GM21447 (cell line): ENCODE measurements at regions not wholly inside any gene's neighbourhood (a gene's known extent, or its start where the extent isn't known, plus 50 kb on each side); places are given as distances from the start of the nearest gene placed in this dataset.

ENCODE experiments used
- ATAC-seq: cut with Tn5 transposase; IDR thresholded peaks from one replicate; pipeline ENCODE4 v1.9.1; 2021; ENCODE audit not compliant: unreplicated experiment

DNA sequence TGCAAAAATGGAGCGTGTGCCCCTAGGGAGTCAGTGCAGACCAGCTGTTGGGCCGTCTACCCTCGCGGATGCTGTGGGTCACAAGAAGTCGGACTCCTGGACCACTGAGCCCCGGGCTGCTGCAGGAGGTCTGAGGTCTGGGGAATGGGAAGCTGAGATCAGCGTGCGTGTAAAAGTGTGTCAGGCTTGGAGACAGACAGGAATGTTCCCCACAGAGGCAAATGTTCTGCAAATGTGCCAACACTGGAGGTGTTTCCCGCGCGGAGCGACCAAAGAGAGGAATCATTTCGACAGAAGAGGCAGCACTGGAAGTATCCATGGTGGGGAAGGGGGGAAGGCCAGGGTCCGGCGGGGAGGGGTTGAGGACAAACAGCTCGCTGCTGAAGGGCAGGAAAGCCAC lies 643.8 kb upstream of the MGMT start:
- no peak for ATAC-seq

DNA sequence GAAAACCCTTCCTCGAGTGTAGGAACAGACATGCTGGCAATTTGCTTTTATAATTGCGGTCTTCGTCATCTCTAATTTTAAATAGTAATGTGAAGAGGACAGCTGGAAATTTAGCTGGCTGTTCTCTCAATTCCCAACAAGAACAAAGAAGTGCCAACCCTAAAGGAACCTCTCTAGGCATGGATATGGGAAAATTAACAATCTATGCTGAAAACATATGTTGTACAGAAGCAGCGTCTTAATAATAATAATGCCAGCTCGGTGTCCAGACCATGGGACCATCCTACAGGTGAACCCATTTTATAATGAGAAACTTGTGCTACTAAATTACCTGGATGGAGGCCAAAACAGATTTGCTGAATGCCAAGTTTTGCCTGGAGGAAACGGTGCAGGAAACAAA lies 641.4 kb upstream of the MGMT start:
- ATAC-seq = no peak

DNA sequence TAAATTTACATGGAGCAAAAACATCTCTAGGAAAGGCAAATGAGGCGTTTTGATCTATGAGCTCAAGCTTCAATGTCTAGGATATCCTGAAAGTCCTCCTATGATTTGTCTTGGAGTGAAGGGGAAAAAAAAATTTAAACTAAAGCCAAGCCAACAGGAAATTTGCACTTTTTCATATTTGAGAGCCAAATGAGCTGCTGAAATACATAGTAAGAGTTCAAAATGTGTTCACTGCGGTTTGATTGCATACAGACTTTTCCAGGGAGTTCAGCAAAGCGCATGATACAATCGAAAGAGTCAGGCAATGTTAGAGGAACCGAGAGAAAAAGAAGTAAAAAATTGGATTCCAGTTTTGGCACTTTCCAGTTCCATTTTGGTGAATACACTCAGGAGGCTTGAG lies 633.4 kb upstream of the MGMT start:
- no peak for ATAC-seq

DNA sequence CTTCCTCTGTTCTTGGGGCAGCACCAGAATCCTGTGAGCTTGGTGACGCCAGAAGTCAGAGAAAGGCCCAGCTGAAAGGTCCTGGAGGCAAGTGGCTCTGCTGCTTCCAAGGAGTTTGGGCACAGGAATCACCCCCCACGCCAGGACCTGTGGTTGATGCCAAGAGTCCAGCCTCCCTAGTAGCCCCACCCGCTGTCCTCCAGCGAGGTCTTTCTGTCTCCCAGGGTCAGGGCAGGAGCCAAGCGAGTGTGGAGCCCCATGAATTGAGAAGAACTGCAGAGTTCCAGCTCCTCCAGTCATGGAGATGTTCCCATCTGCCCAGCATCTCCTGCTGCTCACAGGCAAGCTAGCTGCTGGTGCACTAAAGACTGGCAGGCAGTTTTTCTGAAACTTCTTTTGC lies 631.7 kb upstream of the MGMT start:
- ATAC-seq = no peak

DNA sequence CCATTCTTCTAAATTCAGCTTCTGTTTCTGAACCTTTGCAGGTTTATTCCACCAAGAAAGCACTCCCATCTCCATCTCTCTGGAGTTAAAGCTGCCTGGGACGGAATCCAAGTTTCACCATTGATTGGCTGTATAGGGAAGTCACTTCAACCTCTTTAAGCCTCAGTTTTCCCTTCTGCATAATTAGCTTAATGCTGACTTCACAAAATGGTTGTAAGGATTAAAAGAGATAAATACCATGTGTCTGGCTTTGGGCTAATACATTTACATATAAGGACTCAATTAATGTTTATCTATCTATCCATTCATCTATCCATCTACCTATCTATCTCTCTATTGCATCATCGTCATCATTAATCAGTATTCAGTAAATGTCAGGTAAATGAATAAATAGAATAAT lies 629.6 kb upstream of the MGMT start:
- no peak for ATAC-seq

DNA sequence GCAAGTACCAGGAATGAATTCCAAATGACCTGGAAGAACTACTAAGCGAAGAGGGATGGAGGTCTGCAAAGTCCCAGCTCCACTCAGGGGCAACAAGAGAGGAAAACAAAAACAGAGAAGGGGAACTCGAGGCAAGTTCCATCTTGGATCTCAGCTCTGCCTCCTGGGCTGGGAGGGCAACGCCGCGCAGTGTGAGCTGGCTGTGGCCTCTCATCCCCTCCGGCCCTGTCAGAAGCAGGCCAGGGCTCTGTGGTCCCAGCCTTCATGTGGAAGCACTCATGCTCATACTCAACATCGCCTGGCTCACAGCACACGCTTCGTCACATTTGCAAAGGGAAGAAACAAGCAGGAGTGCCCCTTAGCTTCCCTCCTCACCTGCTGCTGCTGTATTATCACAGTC lies 627.9 kb upstream of the MGMT start:
- no peak for ATAC-seq

DNA sequence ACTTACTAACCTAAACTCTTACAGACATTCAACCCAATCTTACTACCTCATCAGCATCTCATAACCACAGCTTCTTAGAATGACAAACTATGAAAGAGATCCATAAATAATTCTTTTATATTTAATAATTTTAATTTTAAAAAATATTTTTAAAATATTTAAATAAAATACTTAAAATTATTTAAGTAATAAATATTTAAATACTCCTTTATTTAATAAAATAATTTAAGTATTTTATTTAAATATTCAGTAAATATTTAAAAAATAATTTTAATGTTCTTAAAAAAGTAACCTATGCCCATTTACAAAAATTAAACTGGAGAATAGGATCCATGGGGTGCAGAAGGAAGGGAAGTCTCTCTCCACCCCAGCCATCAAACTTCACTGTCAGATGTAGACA lies 627.3 kb upstream of the MGMT start:
- no peak for ATAC-seq

DNA sequence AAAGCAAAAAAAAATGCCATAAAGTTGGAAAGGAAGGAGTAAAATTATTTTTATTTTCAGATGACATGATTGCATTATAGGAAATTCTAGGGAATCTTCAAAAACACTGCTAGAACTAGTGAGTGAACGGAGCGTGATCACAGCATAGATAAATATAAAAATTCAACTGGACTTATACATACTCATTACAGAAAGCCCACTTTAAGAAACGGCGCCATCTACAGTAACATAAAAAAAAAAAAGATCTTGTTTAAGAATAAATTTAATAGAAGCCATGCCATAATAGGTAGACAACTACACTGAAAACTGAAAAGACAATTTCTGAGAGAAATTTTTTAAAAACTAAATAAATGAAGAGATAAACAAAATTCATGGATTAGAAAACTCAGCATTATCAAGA lies 623.1 kb upstream of the MGMT start:
- ATAC-seq = no peak

DNA sequence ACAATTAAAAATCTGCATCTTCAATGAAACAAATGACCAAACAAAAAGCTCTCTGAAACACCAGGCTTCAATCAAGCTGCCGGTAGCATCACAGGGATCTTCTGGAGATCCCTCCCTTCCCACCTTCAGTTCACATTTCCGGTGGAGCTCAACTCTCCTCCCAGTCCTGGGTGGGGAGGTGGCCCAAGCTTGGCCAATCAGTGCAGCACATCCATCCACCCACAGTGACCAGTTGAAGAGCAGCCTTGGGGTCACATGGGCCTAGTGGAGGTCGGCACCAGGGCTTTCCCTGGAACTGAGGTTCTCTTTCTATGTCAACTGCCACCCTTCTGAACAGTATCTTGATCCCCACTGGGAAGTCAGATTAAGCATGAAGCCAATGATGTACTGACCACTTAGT lies 620.1 kb upstream of the MGMT start:
- ATAC-seq = no peak

DNA sequence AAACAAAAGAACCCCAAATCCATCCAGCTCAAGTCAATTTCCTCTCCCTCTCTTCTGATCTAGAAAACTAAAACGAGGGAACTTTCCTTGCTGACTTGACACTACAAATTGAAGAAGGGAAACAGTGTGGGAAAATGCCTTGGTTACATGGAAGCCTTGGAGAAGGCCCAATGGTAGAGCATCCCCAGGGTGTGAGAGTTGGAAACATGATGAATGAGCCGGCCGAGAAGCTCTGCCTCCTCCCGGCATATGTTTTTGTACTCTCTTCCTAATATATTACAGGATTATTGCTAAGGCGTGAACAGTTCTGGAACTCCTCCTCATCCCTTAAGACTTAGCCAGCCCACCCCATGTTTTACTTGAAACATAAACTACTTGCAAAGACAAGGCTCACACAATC lies 618.2 kb upstream of the MGMT start:
- no peak for ATAC-seq

DNA sequence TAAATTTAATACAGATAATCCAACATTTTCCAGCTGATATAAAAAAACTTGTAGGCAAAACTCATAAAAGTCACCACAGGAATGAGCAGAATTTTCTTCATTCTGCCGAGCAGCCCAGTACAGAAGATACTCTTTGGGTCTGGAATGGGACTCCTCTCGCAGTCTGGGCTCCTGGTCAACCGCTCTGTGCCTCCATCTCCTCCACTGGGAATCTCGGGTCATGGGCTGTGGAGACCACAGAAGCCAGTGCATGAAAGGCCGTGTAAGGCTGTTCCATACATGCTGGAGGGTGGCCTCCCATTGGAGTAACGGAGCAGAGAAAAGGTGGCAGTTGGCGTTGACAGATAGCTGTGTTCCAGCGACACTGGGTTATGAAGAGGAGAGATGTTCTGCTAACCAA lies 616.4 kb upstream of the MGMT start:
- ATAC-seq = no peak

DNA sequence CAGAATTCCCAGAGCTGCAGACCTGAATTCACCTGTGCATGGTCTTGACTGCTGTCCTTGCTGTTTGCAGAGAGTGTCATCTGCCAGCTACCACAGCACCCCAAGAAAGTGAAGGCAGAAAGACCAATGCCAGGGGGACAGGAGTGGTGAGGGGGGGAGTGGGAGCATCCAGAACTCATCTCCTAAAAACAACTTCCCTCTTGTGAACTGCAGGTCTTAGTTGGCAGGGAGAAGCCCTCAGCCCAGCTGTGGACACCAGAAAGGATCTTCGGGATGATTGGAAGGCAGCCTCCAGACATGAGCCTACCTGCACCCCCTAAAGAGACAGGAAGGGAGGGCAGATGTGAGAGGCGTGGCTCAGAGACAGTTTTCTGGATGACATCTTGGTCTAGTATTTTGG lies 615.8 kb upstream of the MGMT start:
- no peak for ATAC-seq

DNA sequence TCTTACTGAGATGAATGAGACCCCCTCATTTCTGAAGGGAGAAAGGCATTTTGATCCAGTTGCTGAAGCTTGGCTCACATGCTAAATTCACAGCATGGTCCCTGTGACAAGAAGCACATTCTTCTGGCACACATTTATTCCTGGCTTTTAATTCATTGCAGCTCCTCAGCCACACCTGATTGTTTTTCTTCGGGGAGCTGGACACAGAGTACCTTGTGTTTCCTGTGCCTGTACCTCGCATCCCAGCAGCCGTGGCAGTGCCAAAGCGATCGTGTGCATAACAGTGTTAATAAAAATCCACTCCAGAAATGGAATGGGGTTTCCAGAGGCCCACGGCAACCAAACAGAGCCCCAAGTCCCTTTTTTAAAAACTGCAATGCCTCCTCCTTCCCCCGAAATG lies 615.3 kb upstream of the MGMT start:
- ATAC-seq = no peak

DNA sequence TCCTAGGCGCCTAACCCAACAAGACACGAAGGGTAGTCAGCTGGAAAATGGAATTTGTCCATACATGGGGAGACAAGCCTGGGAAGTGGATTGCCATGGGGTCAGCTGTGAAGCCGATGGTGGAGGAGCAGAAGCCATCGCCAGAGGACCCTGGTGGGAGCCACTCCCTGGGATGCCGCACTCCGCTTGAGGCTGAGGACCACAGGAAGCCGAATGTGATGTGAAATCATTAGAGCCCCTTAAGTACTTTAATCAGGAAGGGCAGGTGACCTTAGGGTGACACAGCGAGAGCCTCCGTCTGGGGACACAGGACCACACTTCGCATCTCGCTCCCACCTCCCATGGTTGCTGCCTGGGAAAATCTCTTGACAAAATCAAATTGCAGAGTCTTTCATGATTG lies 614.6 kb upstream of the MGMT start:
- no peak for ATAC-seq

DNA sequence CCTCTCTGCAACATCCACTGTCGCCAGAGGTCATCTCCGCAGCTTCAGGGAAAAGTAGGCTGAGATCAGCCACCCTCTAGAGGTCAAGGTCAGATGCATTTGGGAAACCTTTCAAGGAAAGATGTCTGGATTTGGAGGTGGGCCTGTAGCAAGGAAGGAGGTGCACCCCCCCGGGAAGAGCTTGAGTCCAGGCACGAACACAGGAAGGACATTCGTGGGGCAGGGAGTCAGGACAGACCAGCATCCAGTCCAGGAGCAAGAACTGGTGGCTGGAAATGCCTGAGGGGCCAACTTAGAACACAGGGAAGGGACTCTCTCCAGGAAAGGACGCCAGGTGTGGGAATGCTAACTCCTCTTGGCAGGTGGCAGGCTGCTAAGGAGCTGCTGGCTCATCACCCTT lies 614.1 kb upstream of the MGMT start:
- no peak for ATAC-seq

DNA sequence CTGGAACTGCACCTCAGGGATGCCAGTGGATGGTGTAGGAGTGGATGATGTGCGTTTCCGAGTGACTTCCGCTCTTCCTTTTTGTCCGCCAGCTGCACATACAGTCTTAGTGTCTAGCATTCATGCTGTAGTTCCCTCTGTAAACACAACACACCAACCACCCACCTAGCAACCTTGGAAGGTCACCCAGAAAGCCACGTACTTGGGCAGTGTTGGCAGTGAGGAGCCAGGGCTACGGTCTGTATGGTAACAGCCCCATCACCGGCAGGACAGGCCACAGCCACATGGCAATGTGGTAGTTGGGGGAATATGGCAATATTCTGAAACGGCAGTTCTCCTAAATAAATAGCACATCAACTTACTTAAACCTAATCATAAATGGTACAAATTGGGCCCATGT lies 613.5 kb upstream of the MGMT start:
- no peak for ATAC-seq

DNA sequence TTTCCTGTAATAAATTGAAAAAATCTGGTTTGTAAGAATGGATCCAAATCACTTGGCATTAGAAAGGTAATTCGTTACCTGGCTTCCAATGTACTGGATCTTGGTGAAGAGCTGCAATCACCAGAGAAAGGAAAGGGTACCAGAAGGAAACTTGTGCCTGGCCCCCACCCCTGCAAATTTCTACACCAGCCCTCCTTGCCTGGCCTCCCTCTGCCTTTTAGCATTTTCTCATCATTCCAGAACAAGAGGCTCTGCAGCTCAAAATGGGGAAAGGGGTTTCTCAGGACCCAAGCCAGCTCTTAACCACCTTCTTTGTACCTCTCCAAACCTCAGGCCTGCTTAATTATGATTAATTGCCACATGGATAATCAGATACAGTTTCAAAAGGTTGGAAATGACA lies 612.8 kb upstream of the MGMT start:
- ATAC-seq = no peak

DNA sequence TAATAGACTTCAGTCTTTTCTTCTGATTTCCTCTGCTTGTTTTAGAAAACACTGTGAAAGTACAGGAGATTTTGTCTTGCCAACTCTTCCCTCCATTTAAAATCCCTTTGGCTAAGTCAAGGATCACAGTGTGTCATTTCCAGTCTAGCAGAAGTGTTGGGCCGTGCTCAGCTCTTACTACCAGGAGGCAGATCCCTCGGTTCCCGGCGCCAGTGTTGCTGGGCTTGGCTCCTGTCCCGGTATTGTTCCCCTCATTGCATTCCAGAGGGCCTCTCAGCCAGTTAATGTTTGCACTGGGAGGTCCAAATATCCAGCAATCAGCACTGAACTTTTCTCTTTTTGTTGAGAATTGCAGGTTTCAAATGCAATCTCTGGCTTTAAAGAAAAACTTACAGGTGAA lies 612.1 kb upstream of the MGMT start:
- no peak for ATAC-seq

DNA sequence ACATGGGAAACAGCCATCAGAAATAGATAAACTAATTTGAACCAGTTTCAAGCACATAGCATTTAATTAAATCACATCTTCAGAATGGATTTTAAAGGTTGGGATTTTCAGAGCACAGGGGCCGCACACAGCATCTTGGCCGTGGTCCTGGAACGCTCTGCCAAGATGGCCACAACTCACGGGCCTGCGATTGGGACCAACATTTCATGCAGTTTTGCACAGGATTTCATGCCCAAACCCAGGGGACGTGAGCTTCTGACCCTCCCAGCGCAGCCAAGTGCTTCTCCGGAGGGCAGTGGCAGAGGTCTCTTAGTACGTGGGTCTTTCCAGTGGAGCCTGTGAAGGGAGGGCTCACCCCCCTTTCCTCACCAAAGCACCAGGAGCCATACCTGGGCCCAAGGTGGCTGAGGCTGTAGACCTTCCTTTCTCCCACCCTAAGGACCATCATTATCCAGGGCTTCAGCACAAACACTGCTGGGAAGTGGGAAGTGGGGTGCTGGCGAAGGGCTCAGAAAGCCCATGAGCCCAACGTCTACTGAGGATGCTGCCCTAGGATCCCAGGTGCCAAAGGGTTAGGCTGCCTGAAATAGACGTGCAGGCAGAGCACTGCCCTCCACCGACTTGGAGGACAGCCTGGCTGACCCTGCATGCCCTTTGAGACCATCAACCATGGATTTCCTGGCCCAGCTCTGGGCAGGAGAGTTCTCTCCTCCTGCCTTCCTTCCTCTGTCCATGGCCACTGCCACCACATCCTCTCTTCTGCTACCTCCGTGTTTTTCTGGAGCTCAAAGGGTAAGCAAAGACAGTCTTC lies 611.2 kb upstream of the MGMT start:
- no peak for ATAC-seq

DNA sequence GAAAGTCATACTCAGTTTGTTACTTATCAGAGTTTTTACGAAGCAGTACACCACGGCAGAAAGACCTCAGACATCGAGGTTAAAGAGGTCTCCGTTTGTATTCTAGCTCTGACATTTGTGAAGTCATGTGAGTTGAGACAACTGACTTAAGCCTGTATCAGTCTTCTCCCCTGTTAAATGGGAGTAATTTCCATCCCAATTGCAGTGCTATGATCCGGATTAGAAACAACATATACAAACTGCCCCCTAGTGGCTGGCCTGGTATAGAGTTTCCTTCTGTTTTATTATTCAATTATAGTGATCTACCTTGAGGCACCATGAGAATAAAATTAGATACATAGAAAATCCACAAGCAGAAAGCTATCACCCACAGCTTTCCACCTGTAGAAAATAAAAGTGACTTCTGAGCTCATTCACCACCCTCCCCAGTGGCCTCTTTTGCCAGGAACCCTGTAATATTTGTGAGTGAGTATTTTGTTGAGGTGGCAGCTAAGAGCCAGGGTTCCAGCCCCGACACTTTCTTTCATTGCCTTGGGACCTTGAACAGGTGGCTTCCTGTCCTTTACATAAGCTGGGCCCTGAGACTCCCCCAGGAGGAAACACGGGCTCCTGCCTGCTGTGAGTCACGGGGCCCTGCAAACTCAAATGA lies 607.2 kb upstream of the MGMT start:
- no peak for ATAC-seq

DNA sequence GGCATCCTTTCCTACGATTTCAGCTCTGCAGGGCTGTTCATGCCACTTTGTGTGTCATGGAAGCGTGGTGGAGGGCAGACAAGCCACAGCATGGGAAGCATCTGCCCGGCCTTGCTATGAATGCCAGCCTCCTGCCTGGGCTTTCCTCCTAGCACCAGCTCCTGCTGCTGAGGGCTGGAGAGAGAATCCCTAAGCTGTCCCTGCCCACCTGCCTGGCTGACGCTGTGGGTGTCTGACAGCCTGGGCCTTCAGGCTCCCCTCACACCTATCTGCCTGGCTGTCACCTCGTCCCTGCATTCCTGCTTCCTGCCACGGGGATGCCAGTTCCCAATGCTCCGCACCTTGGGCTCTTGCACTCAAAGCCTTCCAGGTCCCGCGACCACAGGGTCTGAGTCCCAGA lies 606.5 kb upstream of the MGMT start:
- no peak for ATAC-seq

DNA sequence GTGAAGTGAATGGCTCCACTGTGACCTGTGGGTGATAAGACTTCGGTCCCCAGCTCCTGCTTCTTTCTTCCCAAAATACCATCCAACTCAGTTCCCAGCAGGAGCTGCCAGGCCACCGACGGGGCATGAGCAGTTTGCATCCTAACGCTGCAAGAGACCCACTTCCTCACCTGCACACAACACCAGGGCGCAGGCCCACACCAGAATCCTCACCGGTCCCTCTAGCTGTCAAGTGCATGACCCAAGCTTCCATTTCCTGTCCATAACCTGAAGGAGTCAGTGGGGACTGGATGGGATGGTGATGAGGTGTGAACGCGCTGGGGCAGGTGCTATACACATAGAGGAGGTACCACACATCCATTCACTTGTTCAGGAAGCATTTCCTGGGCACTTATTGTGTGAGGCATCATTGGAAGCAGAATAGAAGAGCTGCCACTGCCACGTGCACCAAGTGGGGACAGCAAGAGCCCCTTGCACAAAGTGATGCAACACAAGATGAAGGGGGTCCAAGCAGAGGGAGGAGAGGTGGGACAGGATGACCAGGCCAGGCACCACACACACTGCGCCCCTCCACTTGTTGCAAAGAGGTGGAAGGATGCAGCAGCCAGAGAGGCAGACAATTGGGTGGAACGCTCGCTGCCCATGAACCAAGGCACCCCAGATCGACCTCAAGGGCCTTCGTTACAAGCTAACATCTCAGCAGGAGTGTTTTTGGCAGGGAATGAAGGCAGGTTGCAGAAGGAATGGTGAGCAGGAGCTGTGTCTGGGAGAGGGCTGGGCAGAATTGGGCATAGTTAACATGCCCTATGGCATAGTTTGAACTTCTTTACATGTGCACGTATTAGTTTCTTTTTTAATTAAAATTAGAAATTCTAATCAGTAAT lies 605.8 kb upstream of the MGMT start:
- ATAC-seq = no peak
